Retinal pigment epithelial cell (primary cell): ENCODE measurements at regions not wholly inside any gene's neighbourhood (a gene's known extent, or its start where the extent isn't known, plus 50 kb on each side); places are given as distances from the start of the nearest gene placed in this dataset.

Experiments used
- DNase-seq: peaks from one replicate; pipeline ENCODE4 v3.0.0-alpha.2; 2010; ENCODE audit warnings: low read depth
- H3K4me3 ChIP-seq: 2 replicates; pipeline ENCODE4 v1.5.1; 2011; ENCODE audit warnings: mild to moderate bottlenecking, low read length, control low read depth, moderate library complexity
- CTCF ChIP-seq: conservative IDR thresholded peaks from 2 replicates; pipeline ENCODE4 v1.5.1; 2011; ENCODE audit warnings: low read depth, low read length, control low read depth, inconsistent platforms

GRCh38 chr20:19934792-19935491, 82.2 kb upstream of the NAA20 start:
- H3K4me3 ChIP-seq: no peak overlapping the region
- DNase-seq: no peak
- TF ChIP-seq CTCF: no peak

GRCh38 chr20:19935842-19936241, 81.3 kb upstream of the NAA20 start:
- TF ChIP-seq CTCF: no peak
- no peak overlapping the region for H3K4me3 ChIP-seq
- no peak for DNase-seq

- no peak for DNase-seq
- TF ChIP-seq CTCF: no peak
- no peak overlapping the region for H3K4me3 ChIP-seq
Observed at GRCh38 chr20:19936466-19937200, 80.5 kb upstream of the NAA20 start.

GRCh38 chr20:19937218-19937617, 79.9 kb upstream of the NAA20 start:
- TF ChIP-seq CTCF: no peak
- no peak for DNase-seq
- no peak overlapping the region for H3K4me3 ChIP-seq

GRCh38 chr20:19937651-19938420, 79.3 kb upstream of the NAA20 start:
- no peak for DNase-seq
- no peak overlapping the region for H3K4me3 ChIP-seq
- TF ChIP-seq CTCF: no peak

- no peak for DNase-seq
- H3K4me3 ChIP-seq: no peak overlapping the region
- no peak for TF ChIP-seq CTCF
Observed at GRCh38 chr20:19938421-19939090, 78.6 kb upstream of the NAA20 start.
